ENCODE measurements at regions not wholly inside any gene's neighbourhood (a gene's known extent, or its start where the extent isn't known, plus 50 kb on each side); places are given as distances from the start of the nearest gene placed in this dataset.

GRCh38 chr7:22002726-22003125 is 57.0 kb upstream of the CDCA7L start:
- DNase-seq (ENCODE audit: low spot score), result no peak

GRCh38 chr7:22001345-22002004 is 55.8 kb upstream of the CDCA7L start:
- DNase-seq (ENCODE audit: low spot score), result peak; percentile 79

DNA sequence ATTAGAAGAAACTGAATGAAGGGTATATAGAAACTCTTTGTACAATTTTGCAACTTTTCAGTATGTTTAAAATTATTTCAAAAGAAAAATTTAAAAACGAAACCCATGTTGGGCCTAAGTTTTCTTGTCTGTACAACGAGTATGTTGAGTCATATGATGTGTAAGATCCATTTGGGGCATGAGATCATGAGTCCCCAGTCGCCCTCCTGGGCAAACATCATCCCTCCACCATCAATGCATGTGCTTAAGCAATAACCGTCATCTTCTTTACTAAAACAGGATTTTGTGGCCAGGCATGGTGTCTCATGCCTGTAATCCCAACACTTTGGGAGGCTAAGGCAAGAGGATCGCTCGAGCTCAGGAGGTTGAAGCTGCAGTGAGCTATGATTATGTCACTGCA is 54.2 kb upstream of the CDCA7L start:
- DNase-seq (ENCODE audit: low spot score), result no peak

DNA sequence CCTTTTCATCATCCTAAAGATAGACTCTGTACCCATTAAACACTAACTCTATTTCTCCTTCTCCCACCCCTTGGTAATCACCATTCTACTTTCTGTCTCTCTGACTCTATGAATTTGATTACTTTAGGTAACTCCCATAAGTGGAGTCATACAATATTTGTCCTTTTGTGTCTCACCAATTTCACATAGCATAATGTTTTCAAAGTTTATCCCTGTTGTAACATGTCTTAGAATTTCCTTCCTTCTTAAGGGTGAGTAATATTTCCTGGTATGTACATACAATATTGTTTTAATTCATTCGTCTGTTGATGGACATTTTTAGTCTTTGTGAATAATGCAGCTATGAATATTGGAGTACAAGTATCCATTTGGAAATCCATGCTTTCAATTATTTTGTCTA is 50.9 kb upstream of the CDCA7L start:
- no peak for DNase-seq (ENCODE audit: low spot score)

Measured in AG08396 (cell line).